Adrenal gland (tissue), 5 donors: ENCODE measurements at regions not wholly inside any gene's neighbourhood (a gene's known extent, or its start where the extent isn't known, plus 50 kb on each side); places are given as distances from the start of the nearest gene placed in this dataset.

ENCODE experiments used
- POLR2A ChIP-seq, 2 donors: fragments of 450-650 bp; IDR thresholded peaks; one replicate each; pipeline ENCODE4 v1.6.1; 2017; ENCODE audit warnings: antibody characterized with exemption in 2 of 2, mild to moderate bottlenecking in 2 of 2, moderate library complexity in 1 of 2
- TF ChIP-seq, protein P1 (sequence below), 6 experiments: fragments of 450-650 bp in 4 of 6; fragments of 200-600 bp in 2 of 6; sonication (generic) in 1 of 6; IDR thresholded peaks; 1 replicate in 5 of 6; 2 replicates in 1 of 6; pipeline versions ENCODE4 v1.5.1 to v1.8.0; 2016 to 2021; ENCODE audit warnings: antibody characterized with exemption in 6 of 6, mild to moderate bottlenecking in 2 of 6, moderate library complexity in 1 of 6
- donor health status: DM: no; HTN: no; CAD: no.

DNA sequence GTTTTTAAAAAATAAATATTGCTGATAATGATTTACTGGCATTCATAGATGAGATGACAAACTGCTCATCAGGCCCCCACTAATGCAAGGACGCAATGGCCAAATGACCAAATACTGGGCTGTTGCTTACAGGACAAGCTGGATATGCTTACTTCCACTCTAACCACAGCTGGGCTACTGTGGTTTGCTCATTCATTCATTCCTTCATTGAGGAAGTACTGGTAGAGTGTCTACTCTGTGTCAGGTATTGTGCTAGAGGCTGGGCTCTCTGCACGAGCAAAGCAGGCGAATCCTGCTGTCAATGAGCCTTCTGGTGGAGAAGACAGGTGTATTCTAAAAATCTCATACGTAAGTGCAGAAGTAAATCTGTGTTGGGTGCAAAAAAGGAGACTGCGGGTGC lies 113.3 kb upstream of the SLC38A2 start:
- TF ChIP-seq POLR2A (IDR thresholded peaks at IDR 0.05) = no peak
- TF ChIP-seq, protein P1, sequence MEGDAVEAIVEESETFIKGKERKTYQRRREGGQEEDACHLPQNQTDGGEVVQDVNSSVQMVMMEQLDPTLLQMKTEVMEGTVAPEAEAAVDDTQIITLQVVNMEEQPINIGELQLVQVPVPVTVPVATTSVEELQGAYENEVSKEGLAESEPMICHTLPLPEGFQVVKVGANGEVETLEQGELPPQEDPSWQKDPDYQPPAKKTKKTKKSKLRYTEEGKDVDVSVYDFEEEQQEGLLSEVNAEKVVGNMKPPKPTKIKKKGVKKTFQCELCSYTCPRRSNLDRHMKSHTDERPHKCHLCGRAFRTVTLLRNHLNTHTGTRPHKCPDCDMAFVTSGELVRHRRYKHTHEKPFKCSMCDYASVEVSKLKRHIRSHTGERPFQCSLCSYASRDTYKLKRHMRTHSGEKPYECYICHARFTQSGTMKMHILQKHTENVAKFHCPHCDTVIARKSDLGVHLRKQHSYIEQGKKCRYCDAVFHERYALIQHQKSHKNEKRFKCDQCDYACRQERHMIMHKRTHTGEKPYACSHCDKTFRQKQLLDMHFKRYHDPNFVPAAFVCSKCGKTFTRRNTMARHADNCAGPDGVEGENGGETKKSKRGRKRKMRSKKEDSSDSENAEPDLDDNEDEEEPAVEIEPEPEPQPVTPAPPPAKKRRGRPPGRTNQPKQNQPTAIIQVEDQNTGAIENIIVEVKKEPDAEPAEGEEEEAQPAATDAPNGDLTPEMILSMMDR (IDR thresholded peaks at IDR 0.05) = no peak
